Spleen (tissue), 7 donors: ENCODE measurements at regions not wholly inside any gene's neighbourhood (a gene's known extent, or its start where the extent isn't known, plus 50 kb on each side); places are given as distances from the start of the nearest gene placed in this dataset.

ENCODE experiments used
- POLR2A ChIP-seq, 3 donors: fragments of 450-650 bp; IDR thresholded peaks; one replicate each; pipeline ENCODE4 v1.5.1; 2017; ENCODE audit warnings: antibody characterized with exemption in 3 of 3, mild to moderate bottlenecking in 1 of 3
- POLR2AphosphoS5 ChIP-seq, 3 donors: sonication (generic); formaldehyde crosslinking; IDR thresholded peaks; one replicate each; pipeline ENCODE4 v1.5.1; 2017; ENCODE audit warnings: antibody characterized with exemption in 3 of 3
- TF ChIP-seq, protein P1 (sequence below), 11 experiments: fragments of 200-600 bp in 7 of 11; fragments of 450-650 bp in 4 of 11; sonication (generic) in 4 of 11; IDR thresholded peaks in 8 of 11; conservative IDR thresholded peaks in 3 of 11; 1 replicate in 7 of 11; 2 replicates in 4 of 11; pipeline versions ENCODE4 v1.4.0 to v1.8.0; 2016 to 2021; ENCODE audit warnings: antibody characterized with exemption in 11 of 11, inconsistent platforms in 4 of 11, mild to moderate bottlenecking in 1 of 11
- donor health status: DM: no; HTN: no; CAD: no; lungs with moderate emphysema.
- donor health status: DM: no; HTN: no; CAD: no.
- donor health status: DM: no; HTN: no; CAD: no.

DNA sequence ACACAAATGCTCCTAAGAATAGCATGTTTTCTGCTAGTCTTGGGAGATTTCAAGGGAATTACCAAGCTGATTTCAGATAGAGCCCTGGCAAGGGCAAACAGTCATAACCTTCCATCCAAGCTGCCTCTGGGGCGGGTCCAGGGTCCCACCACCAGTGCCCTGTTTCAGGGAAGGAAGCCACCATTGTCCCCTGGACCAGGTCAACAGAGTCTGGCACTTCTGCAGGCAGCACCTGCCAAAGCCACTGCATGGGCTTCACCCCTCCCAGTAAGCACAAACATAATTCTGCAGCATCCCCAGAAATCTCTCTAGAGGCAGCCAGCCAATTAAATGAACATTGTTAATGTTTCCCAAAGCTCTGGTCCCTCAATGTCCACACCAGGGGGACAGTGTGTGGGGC lies 143.0 kb downstream of the SALL1 start:
- TF ChIP-seq, protein P1, sequence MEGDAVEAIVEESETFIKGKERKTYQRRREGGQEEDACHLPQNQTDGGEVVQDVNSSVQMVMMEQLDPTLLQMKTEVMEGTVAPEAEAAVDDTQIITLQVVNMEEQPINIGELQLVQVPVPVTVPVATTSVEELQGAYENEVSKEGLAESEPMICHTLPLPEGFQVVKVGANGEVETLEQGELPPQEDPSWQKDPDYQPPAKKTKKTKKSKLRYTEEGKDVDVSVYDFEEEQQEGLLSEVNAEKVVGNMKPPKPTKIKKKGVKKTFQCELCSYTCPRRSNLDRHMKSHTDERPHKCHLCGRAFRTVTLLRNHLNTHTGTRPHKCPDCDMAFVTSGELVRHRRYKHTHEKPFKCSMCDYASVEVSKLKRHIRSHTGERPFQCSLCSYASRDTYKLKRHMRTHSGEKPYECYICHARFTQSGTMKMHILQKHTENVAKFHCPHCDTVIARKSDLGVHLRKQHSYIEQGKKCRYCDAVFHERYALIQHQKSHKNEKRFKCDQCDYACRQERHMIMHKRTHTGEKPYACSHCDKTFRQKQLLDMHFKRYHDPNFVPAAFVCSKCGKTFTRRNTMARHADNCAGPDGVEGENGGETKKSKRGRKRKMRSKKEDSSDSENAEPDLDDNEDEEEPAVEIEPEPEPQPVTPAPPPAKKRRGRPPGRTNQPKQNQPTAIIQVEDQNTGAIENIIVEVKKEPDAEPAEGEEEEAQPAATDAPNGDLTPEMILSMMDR (IDR thresholded peaks at IDR 0.05 in 8 of 11, conservative IDR thresholded peaks at IDR 0.05 in 3 of 11), result no peak
- no peak for TF ChIP-seq POLR2AphosphoS5 (IDR thresholded peaks at IDR 0.05)
- no peak for TF ChIP-seq POLR2A (IDR thresholded peaks at IDR 0.05)
